ENCODE measurements at regions not wholly inside any gene's neighbourhood (a gene's known extent, or its start where the extent isn't known, plus 50 kb on each side); places are given as distances from the start of the nearest gene placed in this dataset.

GRCh38 chr6:98605705-98606104 is 228.7 kb upstream of the POU3F2 start:
- TF ChIP-seq POLR2AphosphoS5 (IDR thresholded peaks at IDR 0.05; ENCODE audit: low read depth, low read length), result no peak
- no peak for TF ChIP-seq ATF3 (IDR thresholded peaks at IDR 0.05)
- TF ChIP-seq REST (IDR thresholded peaks at IDR 0.05; ENCODE audit: low read depth), result no peak
- TF ChIP-seq FOSL1 (IDR thresholded peaks at IDR 0.05; ENCODE audit: low read depth), result no peak
- no peak for TF ChIP-seq POLR2A (IDR thresholded peaks at IDR 0.05; ENCODE audit: borderline replicate concordance, extremely low read depth, insufficient read depth, insufficient read length)
- TF ChIP-seq EZH2phosphoT487 (IDR thresholded peaks at IDR 0.05; ENCODE audit: borderline replicate concordance), result no peak
- TF ChIP-seq SP1 (IDR thresholded peaks at IDR 0.05; ENCODE audit: low read depth), result no peak
- no peak for TF ChIP-seq ZFX (IDR thresholded peaks at IDR 0.05)
- TF ChIP-seq ZNF274 (IDR thresholded peaks at IDR 0.05; ENCODE audit: low read depth, low read length), result no peak
- no peaks in the 10 kb centered on the region for H3K79me2 ChIP-seq (ENCODE audit: insufficient read depth, low read length)
- no peak overlapping the region for H3K9ac ChIP-seq (ENCODE audit: low read length)
- no peak overlapping the region for H2AFZ ChIP-seq (ENCODE audit: low read depth, low read length, poor library complexity, severe bottlenecking)
- no peaks in the 10 kb centered on the region for H3K4me1 ChIP-seq (ENCODE audit: control insufficient read depth in 1 of 2, insufficient read depth in 2 of 2, low read length in 2 of 2)
- POLR2A ChIA-PET, result no interaction called here
- H4K20me1 ChIP-seq (ENCODE audit: insufficient read depth), result no peaks in the 10 kb centered on the region
- DNase-seq (ENCODE audit: low read depth, low spot score), result no peak
- no peaks in the 10 kb centered on the region for H3K36me3 ChIP-seq (ENCODE audit: control insufficient read depth in 1 of 2, insufficient read depth in 2 of 2, low read length in 2 of 2)
- no peaks in the 10 kb centered on the region for H3K9me3 ChIP-seq (ENCODE audit: control insufficient read depth in 1 of 2, insufficient read depth in 1 of 2, low read depth in 1 of 2, low read length in 2 of 2)
- H3K4me2 ChIP-seq (ENCODE audit: low read length), result no peak overlapping the region
- ATAC-seq, result no peak
- H3K4me3 ChIP-seq (replicated peaks in 1 of 2; ENCODE audit: low read depth in 1 of 2, low read length in 2 of 2), result no peak overlapping the region
- H3K9me2 ChIP-seq (ENCODE audit: insufficient read depth), result no peaks in the 10 kb centered on the region
- peaks cover 5% of the 10 kb centered on the region; the same call in 1 of the 2 replicates for H3K27me3 ChIP-seq (ENCODE audit: insufficient read depth, low read length)
- intact Hi-C loops (cut with micrococcal nuclease), result no loop called here
- RAD21 ChIA-PET (ENCODE audit: low non-redundant PET in 1 of 2, low total read pairs in 2 of 2, uncharacterized antibody in 2 of 2, unreplicated experiment in 2 of 2), result no interaction called here
- no peak overlapping the region for H3K27ac ChIP-seq (ENCODE audit: low read depth, low read length)
- CTCF ChIA-PET, result no interaction called here
- BruUV-seq (replicated peaks), result no TSS peak

All from HCT116 (cell line).